GM18498 (cell line): ENCODE measurements at regions not wholly inside any gene's neighbourhood (a gene's known extent, or its start where the extent isn't known, plus 50 kb on each side); places are given as distances from the start of the nearest gene placed in this dataset.

Source experiments
- ATAC-seq: cut with Tn5 transposase; IDR thresholded peaks from one replicate; pipeline ENCODE4 v1.9.1; 2021; ENCODE audit warnings: mild to moderate bottlenecking, moderate library complexity; ENCODE audit not compliant: unreplicated experiment

- no peak for ATAC-seq
Measured at GRCh38 chr2:45074713-45075112, 65.5 kb upstream of the SIX2 start.

GRCh38 chr2:45072862-45073237 lies 63.6 kb upstream of the SIX2 start:
- ATAC-seq = no peak

DNA sequence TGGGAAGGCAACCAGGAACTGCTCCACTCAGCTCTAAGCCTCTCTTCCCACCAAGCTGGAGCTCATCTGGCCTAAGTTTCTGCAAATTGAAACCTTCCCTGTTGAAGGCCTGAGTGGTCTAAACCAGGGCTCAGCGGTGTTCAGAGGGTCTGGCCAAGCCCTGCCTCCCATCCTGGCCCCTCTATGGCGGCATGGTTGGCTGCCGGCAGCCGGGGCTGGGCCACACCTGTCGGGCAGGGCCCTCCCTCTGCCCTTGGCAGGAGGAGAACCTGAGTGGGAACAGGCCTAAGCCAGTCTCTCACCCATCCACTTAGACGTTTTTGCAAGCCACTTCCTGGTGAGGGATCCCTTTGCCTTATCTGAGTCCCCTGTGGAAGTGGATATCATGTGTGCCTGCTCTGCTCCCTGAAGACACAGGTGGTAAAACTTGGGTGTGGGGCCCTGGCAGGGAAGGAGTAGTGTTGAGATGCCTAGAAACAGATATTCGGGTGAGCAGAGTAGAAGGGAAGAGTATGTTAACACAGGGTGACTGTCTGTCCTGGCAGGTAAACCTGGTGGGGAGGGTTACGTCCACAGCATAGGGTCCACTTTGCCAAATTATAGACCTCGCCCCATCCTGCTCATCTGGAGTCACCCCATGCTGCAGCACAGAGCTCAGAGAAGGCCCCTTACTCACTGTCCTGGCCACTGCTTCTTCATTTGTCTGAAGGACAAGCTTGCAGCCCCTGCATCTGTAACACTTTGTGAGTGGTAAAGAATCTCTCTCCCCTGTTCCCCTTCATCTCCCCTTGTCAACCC lies 63.0 kb upstream of the SIX2 start:
- ATAC-seq = no peak

- ATAC-seq = no peak
Measured at GRCh38 chr2:45070113-45070652, 60.9 kb upstream of the SIX2 start.

DNA sequence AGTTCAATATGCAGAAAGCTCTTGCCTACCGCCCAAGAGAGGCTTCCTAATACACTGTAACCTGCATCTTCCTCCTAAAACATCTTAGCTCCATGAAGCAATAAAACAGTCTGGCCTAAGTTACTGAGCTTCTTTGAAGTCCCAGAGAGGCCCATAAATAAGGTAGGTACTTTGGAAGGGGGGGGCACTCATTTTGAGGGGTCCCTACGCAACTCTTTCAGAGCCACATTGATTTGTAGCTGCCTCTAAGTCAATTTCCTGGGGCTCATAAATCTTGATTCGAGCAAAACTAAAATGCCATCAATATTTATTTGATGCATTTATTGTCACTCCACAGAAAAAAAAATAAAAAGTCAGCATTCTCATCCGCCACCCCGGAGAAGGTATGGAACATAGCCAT lies 60.4 kb upstream of the SIX2 start:
- ATAC-seq = no peak

GRCh38 chr2:45068571-45069140 lies 59.4 kb upstream of the SIX2 start:
- no peak for ATAC-seq

GRCh38 chr2:45067859-45068570 lies 58.8 kb upstream of the SIX2 start:
- no peak for ATAC-seq
